Stomach smooth muscle (tissue), 2 donors: ENCODE measurements at regions not wholly inside any gene's neighbourhood (a gene's known extent, or its start where the extent isn't known, plus 50 kb on each side); places are given as distances from the start of the nearest gene placed in this dataset.

Experiments used
- H3K27ac ChIP-seq: one replicate; pipeline ENCODE4 v1.7.0; 2013; ENCODE audit warnings: mild to moderate bottlenecking, low read length, inconsistent platforms
- H3K27me3 ChIP-seq, 2 donors: one replicate each; pipeline ENCODE4 v1.7.0; 2013; ENCODE audit warnings: low read length in 2 of 2; ENCODE audit not compliant: insufficient read depth in 2 of 2, control insufficient read depth in 1 of 2
- H3K36me3 ChIP-seq, 2 donors: one replicate each; pipeline ENCODE4 v1.7.0; 2013; ENCODE audit warnings: low read length in 2 of 2; ENCODE audit not compliant: control insufficient read depth in 2 of 2, insufficient read depth in 2 of 2
- H3K4me1 ChIP-seq: one replicate; pipeline ENCODE4 v1.7.0; 2013; ENCODE audit warnings: low read length; ENCODE audit not compliant: control insufficient read depth, insufficient read depth
- H3K4me3 ChIP-seq, 2 donors: one replicate each; pipeline ENCODE4 v1.7.0; 2013; ENCODE audit warnings: low read length in 2 of 2
- H3K9ac ChIP-seq, 2 donors: one replicate each; pipeline ENCODE4 v1.7.0; 2013; ENCODE audit warnings: low read length in 2 of 2, mild to moderate bottlenecking in 1 of 2
- H3K9me3 ChIP-seq, 2 donors: one replicate each; pipeline ENCODE4 v1.7.0; 2013; ENCODE audit warnings: low read length in 2 of 2; ENCODE audit not compliant: control insufficient read depth in 2 of 2
- donor health status: healthy.
- donor health status: Pancreatic carcinoma.

DNA sequence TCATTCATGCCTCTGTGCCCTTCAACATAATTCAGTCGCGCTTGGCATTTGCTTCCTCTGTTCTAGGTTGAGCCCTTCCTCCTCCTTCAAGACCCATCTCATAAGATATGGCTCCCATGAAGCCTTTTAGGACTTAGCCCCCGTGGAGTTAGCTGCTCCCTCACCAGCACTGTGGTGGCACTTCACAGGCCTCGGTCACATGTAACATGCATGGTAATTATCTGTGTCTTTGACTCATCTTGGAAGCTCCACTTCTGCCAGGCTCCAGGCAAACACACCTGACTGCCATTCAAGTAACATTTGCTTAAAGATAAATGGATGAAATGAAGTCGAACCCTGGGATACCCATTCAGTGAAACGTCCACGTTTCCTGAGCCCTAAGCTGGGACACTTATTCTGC, 484.7 kb downstream of the EIPR1 start:
- Histone ChIP-seq H3K27ac (no peak overlapping the region), H3K4me1 (no peaks in the 10 kb centered on the region), H3K27me3 (no peaks in the 10 kb centered on the region), H3K9me3 (no peaks in the 10 kb centered on the region), H3K4me3 (no peak overlapping the region), H3K9ac (no peak overlapping the region), H3K36me3 (no peaks in the 10 kb centered on the region)

DNA sequence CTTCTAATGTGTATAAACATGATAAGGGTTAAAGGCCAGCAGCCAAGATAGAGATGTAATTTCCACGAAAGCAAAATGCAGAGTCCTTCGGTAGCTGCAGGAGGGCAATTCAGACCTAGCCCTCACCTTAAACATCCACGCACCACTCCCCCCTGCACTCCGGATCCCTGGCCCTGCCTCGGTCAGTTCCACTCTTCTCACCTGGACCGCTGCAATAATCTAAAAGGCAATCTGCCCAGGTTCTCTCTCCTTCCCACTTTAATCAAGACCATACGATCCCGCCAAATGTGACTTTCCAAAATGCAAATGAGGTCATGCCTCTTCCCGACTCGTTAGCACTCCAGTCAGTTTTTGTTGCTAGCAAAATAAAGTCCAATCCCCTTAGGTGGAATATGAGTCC, 485.2 kb downstream of the EIPR1 start:
- Histone ChIP-seq H3K36me3 (no peaks in the 10 kb centered on the region), H3K27ac (no peak overlapping the region), H3K9me3 (no peaks in the 10 kb centered on the region), H3K9ac (no peak overlapping the region), H3K4me1 (no peaks in the 10 kb centered on the region), H3K27me3 (no peaks in the 10 kb centered on the region), H3K4me3 (no peak overlapping the region)

DNA sequence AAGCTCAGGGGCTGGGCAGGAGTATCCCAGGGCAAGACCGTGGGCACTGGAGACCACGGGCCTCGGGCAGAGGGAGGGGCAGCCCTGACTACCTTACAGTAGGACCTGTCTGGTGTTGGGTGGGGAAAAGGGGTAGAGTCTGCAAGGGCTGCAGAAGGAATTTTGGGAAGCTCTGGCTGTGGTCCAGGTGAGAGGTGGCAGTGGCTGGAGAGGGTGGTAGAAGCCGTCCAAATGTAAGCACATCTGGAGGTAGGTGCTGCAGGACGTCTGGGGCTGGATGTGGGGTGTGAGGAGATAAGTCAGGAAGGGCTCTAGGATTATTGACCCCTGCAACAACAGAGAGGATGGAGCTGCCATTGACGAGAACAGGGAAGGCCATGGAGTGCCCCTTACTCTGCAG, 486.7 kb downstream of the EIPR1 start:
- no peaks in the 10 kb centered on the region for H3K9me3 ChIP-seq
- H3K27ac ChIP-seq, result no peak overlapping the region
- no peaks in the 10 kb centered on the region for H3K36me3 ChIP-seq
- H3K27me3 ChIP-seq, result no peaks in the 10 kb centered on the region
- H3K4me1 ChIP-seq, result no peaks in the 10 kb centered on the region
- H3K4me3 ChIP-seq, result no peak overlapping the region
- H3K9ac ChIP-seq, result no peak overlapping the region

DNA sequence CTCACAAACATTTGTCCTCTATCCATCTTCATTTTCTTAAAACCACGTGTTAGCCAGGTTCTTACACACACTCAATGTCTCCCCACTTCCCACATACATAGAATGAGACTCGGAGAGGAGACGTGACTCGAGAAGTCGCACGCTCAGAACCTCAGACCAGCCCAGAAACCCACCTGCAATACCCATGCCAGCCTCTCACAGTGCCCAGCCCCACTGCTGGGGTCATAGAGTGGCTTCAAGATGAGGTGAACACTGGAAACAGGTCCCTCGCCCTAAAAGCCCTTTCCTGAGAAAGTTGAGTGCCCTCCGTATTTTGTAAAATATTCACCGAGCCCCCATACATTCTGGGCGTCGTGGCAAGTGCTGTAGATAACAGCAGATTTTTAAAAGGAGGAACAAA, 487.4 kb downstream of the EIPR1 start:
- Histone ChIP-seq H3K36me3 (no peaks in the 10 kb centered on the region), H3K27ac (no peak overlapping the region)

DNA sequence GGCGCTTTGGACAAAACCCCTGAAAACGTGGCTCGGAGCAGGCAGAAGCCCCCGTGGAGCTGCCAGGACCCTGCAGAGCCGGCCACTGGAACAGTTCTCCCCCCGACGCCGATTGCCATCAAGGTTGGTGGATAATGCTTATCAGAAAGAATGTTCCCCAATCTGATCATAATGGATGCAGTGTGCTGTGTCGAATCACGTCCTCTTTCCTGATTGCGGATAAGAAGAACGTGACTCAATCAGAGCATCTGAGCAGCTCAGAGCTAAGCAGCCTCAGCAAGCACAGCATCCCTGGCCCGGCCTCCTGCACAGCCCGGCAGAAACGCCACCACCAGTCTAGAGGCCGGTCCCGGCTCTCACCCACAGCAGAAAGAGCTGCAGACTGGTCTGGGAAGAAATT, 488.0 kb downstream of the EIPR1 start:
- Histone ChIP-seq H3K9ac (no peak overlapping the region), H3K9me3 (no peaks in the 10 kb centered on the region), H3K27ac (no peak overlapping the region), H3K27me3 (no peaks in the 10 kb centered on the region), H3K36me3 (no peaks in the 10 kb centered on the region), H3K4me1 (no peaks in the 10 kb centered on the region), H3K4me3 (no peak overlapping the region)

More for the DNA sequence above, 487.4 kb downstream of the EIPR1 start:
- H3K9me3 ChIP-seq, result no peaks in the 10 kb centered on the region
- H3K9ac ChIP-seq, result no peak overlapping the region
- H3K27me3 ChIP-seq, result no peaks in the 10 kb centered on the region
- no peaks in the 10 kb centered on the region for H3K4me1 ChIP-seq
- no peak overlapping the region for H3K4me3 ChIP-seq

DNA sequence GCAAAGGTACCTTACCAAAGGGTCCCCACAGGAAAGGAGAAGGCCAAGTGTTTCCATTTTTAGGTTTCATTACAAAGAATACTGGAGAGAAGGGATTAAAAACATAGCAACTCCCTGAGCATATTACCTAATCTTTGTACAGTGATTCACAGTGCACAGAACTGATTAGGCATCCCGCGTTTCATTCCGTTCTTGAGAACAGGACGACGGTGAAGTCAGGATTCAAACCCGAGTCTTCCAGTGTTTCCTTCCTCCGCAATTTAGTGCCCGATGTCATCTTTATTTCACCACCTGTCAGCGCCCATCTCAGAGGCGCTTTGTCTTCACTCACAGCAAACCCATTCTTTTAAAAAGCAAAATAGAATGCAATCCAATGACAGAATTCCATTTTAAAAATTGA, 488.5 kb downstream of the EIPR1 start:
- no peak overlapping the region for H3K4me3 ChIP-seq
- H3K9ac ChIP-seq, result no peak overlapping the region
- H3K9me3 ChIP-seq, result no peaks in the 10 kb centered on the region
- H3K4me1 ChIP-seq, result no peaks in the 10 kb centered on the region
- H3K36me3 ChIP-seq, result no peaks in the 10 kb centered on the region
- no peaks in the 10 kb centered on the region for H3K27me3 ChIP-seq
- no peak overlapping the region for H3K27ac ChIP-seq

DNA sequence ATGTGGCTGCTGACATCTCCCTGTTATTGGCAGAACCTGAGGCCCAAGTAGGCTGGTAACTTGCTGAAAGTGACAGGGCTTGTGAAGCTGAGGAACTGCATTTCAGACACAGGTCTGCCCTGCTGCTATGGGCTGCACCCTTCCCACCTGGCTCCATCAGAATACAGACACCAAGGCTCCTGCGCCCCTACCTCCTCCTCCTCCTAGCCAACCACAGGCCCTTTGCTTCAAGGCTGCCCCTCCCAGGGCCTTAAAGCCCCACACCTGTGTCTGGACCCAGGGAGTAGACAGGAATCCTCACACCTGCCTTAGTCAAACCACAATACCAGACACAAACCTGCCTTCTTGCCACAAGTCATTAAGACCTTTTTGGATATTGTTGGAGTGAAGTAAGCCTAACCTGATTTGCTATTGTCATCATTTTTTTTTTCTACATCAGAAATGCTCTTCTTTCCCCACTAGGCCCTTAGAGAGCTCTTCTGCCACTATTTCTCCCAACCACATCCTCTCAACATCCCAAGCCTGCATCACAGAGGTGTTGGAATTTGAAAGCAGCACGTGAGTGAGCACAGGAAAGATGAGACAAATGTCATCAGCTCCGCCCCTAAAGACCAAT, 489.7 kb downstream of the EIPR1 start:
- no peak overlapping the region for H3K4me3 ChIP-seq
- H3K9ac ChIP-seq, result no peak overlapping the region
- no peaks in the 10 kb centered on the region for H3K36me3 ChIP-seq
- H3K27ac ChIP-seq, result no peak overlapping the region
- no peaks in the 10 kb centered on the region for H3K27me3 ChIP-seq
- H3K4me1 ChIP-seq, result no peaks in the 10 kb centered on the region
- H3K9me3 ChIP-seq, result peaks cover 4 to 5% of the 10 kb centered on the region in 2 donors

DNA sequence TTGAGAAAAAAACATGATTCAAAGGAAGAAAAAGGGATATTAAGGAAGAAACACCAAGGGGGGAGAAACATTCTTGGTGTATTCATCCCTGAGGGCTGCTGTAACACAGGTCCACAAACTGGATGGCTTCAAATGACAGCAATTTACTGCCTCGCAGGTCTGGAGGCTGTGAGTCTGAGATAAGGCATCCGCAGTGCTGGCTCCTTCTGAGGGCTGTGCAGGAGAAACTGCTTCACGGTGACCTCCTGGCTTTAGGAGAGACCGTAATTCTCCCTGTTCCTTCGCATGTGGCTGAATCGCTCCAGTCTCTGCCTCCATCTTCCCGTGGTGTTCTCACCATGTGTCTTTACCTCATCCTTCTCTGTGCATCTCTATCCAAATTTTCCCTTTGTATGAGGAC, 490.7 kb downstream of the EIPR1 start:
- Histone ChIP-seq H3K4me3 (no peak overlapping the region), H3K4me1 (no peaks in the 10 kb centered on the region), H3K9me3 (peaks cover 10 to 11% of the 10 kb centered on the region in 2 donors), H3K27me3 (no peaks in the 10 kb centered on the region), H3K9ac (no peak overlapping the region), H3K27ac (no peak overlapping the region), H3K36me3 (no peaks in the 10 kb centered on the region)

DNA sequence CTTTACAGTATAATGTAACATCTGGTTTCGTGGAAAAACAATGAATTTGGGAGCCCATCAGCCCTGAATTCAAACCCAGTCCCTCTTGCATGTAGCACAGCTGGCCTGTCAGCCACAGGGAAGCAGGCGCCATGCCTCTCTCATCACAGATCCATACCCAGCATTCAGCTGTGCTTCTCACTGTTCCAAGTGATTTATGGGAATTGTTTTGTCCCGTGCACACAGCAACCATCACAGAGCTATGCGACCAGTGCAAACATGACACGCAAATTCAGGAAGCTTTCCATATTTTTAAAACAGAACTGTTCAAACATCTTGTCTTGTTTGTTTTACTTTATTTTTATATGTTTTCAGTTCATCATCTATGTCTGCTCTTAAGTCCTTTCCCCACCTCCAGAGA, 496.1 kb downstream of the EIPR1 start:
- Histone ChIP-seq H3K4me3 (no peak overlapping the region), H3K9ac (no peak overlapping the region), H3K36me3 (no peaks in the 10 kb centered on the region), H3K9me3 (peaks cover 11 to 18% of the 10 kb centered on the region in 2 donors), H3K4me1 (no peaks in the 10 kb centered on the region), H3K27me3 (no peaks in the 10 kb centered on the region), H3K27ac (no peak overlapping the region)

DNA sequence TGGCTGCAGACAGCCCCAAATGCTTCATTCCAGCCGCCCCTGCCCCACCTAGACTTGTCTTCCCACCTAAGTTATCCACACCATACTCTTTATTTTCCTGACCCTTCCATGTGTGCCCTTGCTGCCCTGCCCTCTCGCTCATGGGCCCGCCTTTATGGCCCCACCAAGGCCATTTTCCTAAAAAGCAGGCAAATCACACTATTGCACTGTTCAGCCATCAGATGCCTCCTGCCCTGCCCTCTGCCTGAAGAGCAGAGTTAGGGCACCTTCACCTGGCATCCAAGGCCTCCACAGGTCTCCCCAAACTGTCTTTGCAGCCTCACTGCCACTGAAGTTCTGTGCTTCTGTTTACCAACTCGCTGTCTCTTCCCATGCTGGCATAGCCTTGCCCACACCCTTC, 496.7 kb downstream of the EIPR1 start:
- no peak overlapping the region for H3K9ac ChIP-seq
- H3K36me3 ChIP-seq, result no peaks in the 10 kb centered on the region
- H3K4me3 ChIP-seq, result no peak overlapping the region
- no peak overlapping the region for H3K27ac ChIP-seq
- no peaks in the 10 kb centered on the region for H3K4me1 ChIP-seq
- H3K27me3 ChIP-seq, result no peaks in the 10 kb centered on the region
- peaks cover 11 to 18% of the 10 kb centered on the region in 2 donors for H3K9me3 ChIP-seq

DNA sequence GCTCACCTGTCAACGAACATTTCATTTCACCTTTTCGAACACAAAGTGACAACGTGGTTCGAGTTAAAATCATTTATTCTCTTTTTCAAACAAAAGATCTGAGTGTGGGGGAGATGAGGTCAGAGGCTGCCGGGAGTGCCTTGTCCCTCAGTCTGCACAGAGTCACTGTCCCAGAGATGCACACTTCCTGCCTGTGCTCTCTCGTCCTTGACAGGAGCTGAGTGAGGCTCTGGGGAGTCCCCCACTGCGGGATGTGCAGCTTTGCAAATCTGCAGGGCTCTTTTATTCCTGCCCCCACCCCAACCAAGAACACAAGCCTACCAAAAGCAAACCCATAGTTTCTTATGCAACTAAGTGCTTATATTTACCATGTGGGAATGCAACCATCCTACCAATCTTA, 497.8 kb downstream of the EIPR1 start:
- Histone ChIP-seq H3K27me3 (no peaks in the 10 kb centered on the region), H3K9me3 (peaks cover 11 to 18% of the 10 kb centered on the region in 2 donors), H3K4me1 (no peaks in the 10 kb centered on the region), H3K36me3 (no peaks in the 10 kb centered on the region), H3K9ac (no peak overlapping the region), H3K27ac (no peak overlapping the region), H3K4me3 (no peak overlapping the region)
